Neural cell (in vitro differentiated cells): ENCODE measurements at regions not wholly inside any gene's neighbourhood (a gene's known extent, or its start where the extent isn't known, plus 50 kb on each side); places are given as distances from the start of the nearest gene placed in this dataset.

Experiments used
- H2AFZ ChIP-seq: fragments of 200-600, 300-800 bp; sonication (generic), shearing (Covaris generic); 2 replicates; pipeline ENCODE4 v1.6.0; 2014; ENCODE audit warnings: low read depth, mild to moderate bottlenecking, antibody characterized with exemption, low read length, moderate library complexity
- H3F3A ChIP-seq: fragments of 200-600 bp; shearing (Covaris generic); 2 replicates; pipeline ENCODE4 v1.6.1; 2016; ENCODE audit warnings: mild to moderate bottlenecking, moderate library complexity, mixed read lengths, antibody characterized with exemption, low read length; ENCODE audit not compliant: insufficient read depth, poor library complexity, severe bottlenecking
- H3K27ac ChIP-seq: fragments of 200-600, 300-800 bp; sonication (generic), shearing (Covaris generic); 2 replicates; pipeline ENCODE4 v1.5.1; 2014; ENCODE audit warnings: mild to moderate bottlenecking, low read length, moderate library complexity
- H3K27me3 ChIP-seq: fragments of 300-800, 200-600 bp; sonication (generic), shearing (Covaris generic); 2 replicates; pipeline ENCODE4 v1.6.0; 2014; ENCODE audit warnings: mild to moderate bottlenecking, low read depth, low read length, moderate library complexity; ENCODE audit not compliant: insufficient read depth
- H3K36me3 ChIP-seq: fragments of 300-800, 200-600 bp; sonication (generic), shearing (Covaris generic); 2 replicates; pipeline ENCODE4 v1.5.1; 2014; ENCODE audit warnings: mild to moderate bottlenecking, antibody characterized with exemption, low read length, moderate library complexity; ENCODE audit not compliant: insufficient read depth
- H3K4me2 ChIP-seq: fragments of 300-800, 200-600 bp; sonication (generic), shearing (Covaris generic); 2 replicates; pipeline ENCODE4 v1.6.0; 2014; ENCODE audit warnings: mild to moderate bottlenecking, low read length
- H3K4me3 ChIP-seq: fragments of 300-800, 200-600 bp; sonication (generic), shearing (Covaris generic); 2 replicates; pipeline ENCODE4 v1.5.1; 2014; ENCODE audit warnings: mild to moderate bottlenecking, low read length, moderate library complexity
- H3K79me2 ChIP-seq: fragments of 200-600 bp; shearing (Covaris generic); replicated peaks from 2 replicates; pipeline ENCODE4 v1.6.0; 2014; ENCODE audit warnings: mild to moderate bottlenecking, low read length, moderate library complexity; ENCODE audit not compliant: insufficient read depth
- H3K9ac ChIP-seq: fragments of 300-800, 200-600 bp; sonication (generic), shearing (Covaris generic); 2 replicates; pipeline ENCODE4 v1.6.1; 2016; ENCODE audit warnings: mild to moderate bottlenecking, low read length, mixed read lengths
- H3K9me2 ChIP-seq: fragments of 200-600 bp; shearing (Covaris generic); 2 replicates; pipeline ENCODE4 v1.6.1; 2016; ENCODE audit warnings: mild to moderate bottlenecking, low read length, mixed read lengths; ENCODE audit not compliant: insufficient read depth
- H3K9me3 ChIP-seq: fragments of 200-600, 300-800 bp; sonication (generic), shearing (Covaris generic); 2 replicates; pipeline ENCODE4 v1.6.1; 2016; ENCODE audit warnings: mild to moderate bottlenecking, mixed run types, low read length, moderate library complexity, mixed read lengths
- H4K20me1 ChIP-seq: fragments of 200-600 bp; shearing (Covaris generic); 2 replicates; pipeline ENCODE4 v1.6.1; 2016; ENCODE audit warnings: mild to moderate bottlenecking, mixed run types; ENCODE audit not compliant: insufficient read depth
- EP300 ChIP-seq: fragments of 450-650 bp; conservative IDR thresholded peaks from 2 replicates; pipeline ENCODE4 v1.6.1; 2014; ENCODE audit warnings: antibody characterized with exemption, mild to moderate bottlenecking, moderate library complexity; ENCODE audit not compliant: poor library complexity, severe bottlenecking
- EZH2 ChIP-seq: fragments of 200-600, 300-800 bp; shearing (Covaris generic), sonication (generic); IDR thresholded peaks from 2 replicates; pipeline ENCODE4 v1.6.1; 2014; ENCODE audit warnings: antibody characterized with exemption, low read length, borderline replicate concordance, mild to moderate bottlenecking; ENCODE audit not compliant: insufficient read depth, poor library complexity, severe bottlenecking
- MXI1 ChIP-seq: fragments of 450-650 bp; conservative IDR thresholded peaks from 2 replicates; pipeline ENCODE4 v1.6.1; 2014; ENCODE audit warnings: antibody characterized with exemption, mild to moderate bottlenecking; ENCODE audit not compliant: poor library complexity, severe bottlenecking
- POLR2AphosphoS5 ChIP-seq: IDR thresholded peaks from 2 replicates; pipeline ENCODE4 v1.6.1; 2012
- RAD21 ChIP-seq: fragments of 450-650 bp; conservative IDR thresholded peaks from 2 replicates; pipeline ENCODE4 v1.6.1; 2014; ENCODE audit warnings: antibody characterized with exemption, mild to moderate bottlenecking, moderate library complexity
- SMC3 ChIP-seq: fragments of 450-650 bp; conservative IDR thresholded peaks from 2 replicates; pipeline ENCODE4 v1.6.1; 2014; ENCODE audit warnings: antibody characterized with exemption, mild to moderate bottlenecking, moderate library complexity; ENCODE audit not compliant: poor library complexity
- TAF1 ChIP-seq: IDR thresholded peaks from 2 replicates; pipeline ENCODE4 v1.6.1; 2012; ENCODE audit warnings: low read depth
- TF ChIP-seq, protein P1 (sequence below): fragments of 450-650 bp; IDR thresholded peaks from 2 replicates; pipeline ENCODE4 v1.5.1; 2014; ENCODE audit warnings: antibody characterized with exemption, mild to moderate bottlenecking, moderate library complexity; ENCODE audit not compliant: poor library complexity, severe bottlenecking
- TF ChIP-seq, protein P2 (sequence below): IDR thresholded peaks from 2 replicates; pipeline ENCODE4 v1.6.1; 2012; ENCODE audit warnings: borderline replicate concordance

DNA sequence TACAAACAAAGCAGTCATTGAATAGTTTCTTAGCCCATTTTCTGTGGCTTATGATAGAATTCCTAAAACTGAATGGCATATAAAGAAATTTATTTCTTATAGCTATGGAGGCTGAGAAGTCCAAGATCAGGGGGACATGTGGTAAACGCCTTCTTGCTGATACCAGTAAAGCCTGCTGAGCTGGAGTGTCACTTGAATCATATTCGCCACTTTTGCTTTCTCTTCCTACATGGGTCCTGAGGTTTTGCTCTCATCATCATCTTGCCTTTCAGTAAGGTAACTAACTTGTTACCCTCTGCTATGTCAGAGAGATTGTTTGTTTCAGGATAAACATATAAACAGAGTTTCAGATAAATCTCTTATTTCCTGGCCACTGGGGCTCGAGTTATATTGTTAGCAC, 203.3 kb upstream of the DMRT1 start:
- Histone ChIP-seq H3K4me3 (no peak overlapping the region), H3K36me3 (no peaks in the 10 kb centered on the region), H3K27me3 (no peaks in the 10 kb centered on the region), H3K9ac (no peak overlapping the region), H3K9me2 (no peaks in the 10 kb centered on the region), H3K27ac (no peak overlapping the region), H3K4me2 (no peak overlapping the region), H4K20me1 (no peaks in the 10 kb centered on the region), H3F3A (no peaks in the 10 kb centered on the region), H2AFZ (no peak overlapping the region), H3K79me2 (no peaks in the 10 kb centered on the region), H3K9me3 (no peaks in the 10 kb centered on the region)
- TF ChIP-seq TAF1 (no peak), EP300 (no peak), SMC3 (no peak), POLR2AphosphoS5 (no peak), MXI1 (no peak), EZH2 (no peak), RAD21 (no peak)
- TF ChIP-seq, protein P1, sequence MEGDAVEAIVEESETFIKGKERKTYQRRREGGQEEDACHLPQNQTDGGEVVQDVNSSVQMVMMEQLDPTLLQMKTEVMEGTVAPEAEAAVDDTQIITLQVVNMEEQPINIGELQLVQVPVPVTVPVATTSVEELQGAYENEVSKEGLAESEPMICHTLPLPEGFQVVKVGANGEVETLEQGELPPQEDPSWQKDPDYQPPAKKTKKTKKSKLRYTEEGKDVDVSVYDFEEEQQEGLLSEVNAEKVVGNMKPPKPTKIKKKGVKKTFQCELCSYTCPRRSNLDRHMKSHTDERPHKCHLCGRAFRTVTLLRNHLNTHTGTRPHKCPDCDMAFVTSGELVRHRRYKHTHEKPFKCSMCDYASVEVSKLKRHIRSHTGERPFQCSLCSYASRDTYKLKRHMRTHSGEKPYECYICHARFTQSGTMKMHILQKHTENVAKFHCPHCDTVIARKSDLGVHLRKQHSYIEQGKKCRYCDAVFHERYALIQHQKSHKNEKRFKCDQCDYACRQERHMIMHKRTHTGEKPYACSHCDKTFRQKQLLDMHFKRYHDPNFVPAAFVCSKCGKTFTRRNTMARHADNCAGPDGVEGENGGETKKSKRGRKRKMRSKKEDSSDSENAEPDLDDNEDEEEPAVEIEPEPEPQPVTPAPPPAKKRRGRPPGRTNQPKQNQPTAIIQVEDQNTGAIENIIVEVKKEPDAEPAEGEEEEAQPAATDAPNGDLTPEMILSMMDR = no peak
- TF ChIP-seq, protein P2, sequence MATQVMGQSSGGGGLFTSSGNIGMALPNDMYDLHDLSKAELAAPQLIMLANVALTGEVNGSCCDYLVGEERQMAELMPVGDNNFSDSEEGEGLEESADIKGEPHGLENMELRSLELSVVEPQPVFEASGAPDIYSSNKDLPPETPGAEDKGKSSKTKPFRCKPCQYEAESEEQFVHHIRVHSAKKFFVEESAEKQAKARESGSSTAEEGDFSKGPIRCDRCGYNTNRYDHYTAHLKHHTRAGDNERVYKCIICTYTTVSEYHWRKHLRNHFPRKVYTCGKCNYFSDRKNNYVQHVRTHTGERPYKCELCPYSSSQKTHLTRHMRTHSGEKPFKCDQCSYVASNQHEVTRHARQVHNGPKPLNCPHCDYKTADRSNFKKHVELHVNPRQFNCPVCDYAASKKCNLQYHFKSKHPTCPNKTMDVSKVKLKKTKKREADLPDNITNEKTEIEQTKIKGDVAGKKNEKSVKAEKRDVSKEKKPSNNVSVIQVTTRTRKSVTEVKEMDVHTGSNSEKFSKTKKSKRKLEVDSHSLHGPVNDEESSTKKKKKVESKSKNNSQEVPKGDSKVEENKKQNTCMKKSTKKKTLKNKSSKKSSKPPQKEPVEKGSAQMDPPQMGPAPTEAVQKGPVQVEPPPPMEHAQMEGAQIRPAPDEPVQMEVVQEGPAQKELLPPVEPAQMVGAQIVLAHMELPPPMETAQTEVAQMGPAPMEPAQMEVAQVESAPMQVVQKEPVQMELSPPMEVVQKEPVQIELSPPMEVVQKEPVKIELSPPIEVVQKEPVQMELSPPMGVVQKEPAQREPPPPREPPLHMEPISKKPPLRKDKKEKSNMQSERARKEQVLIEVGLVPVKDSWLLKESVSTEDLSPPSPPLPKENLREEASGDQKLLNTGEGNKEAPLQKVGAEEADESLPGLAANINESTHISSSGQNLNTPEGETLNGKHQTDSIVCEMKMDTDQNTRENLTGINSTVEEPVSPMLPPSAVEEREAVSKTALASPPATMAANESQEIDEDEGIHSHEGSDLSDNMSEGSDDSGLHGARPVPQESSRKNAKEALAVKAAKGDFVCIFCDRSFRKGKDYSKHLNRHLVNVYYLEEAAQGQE = no peak

DNA sequence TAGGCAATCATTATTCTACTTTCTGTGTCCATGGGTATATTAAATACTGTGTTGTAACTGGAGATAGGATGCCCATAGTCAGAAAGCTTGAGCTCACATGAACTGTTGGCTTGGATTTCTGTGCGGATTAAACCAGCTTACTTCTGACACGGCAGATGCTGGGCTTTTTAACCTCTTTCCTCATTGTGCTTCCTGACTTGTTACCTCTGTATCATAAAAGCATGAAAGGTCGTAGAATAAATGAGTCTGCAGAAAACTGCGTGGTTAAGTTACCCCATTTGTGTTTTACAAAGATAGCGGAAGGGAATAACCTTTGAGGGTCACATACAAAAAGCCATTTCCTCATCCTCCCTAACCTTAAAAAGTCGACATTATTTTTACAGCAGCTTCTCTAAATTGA, 199.5 kb upstream of the DMRT1 start:
- no peak overlapping the region for H3K9ac ChIP-seq

More for the DNA sequence above, 199.5 kb upstream of the DMRT1 start:
- H3K9me2 ChIP-seq = no peaks in the 10 kb centered on the region
- no peak overlapping the region for H3K4me3 ChIP-seq
- no peaks in the 10 kb centered on the region for H3K36me3 ChIP-seq
- no peaks in the 10 kb centered on the region for H3K79me2 ChIP-seq
- no peaks in the 10 kb centered on the region for H3K27me3 ChIP-seq
- no peak overlapping the region for H3K27ac ChIP-seq
- H3F3A ChIP-seq = no peaks in the 10 kb centered on the region
- H4K20me1 ChIP-seq = no peaks in the 10 kb centered on the region
- TF ChIP-seq RAD21 = no peak
- TF ChIP-seq, protein P2 = no peak
- TF ChIP-seq POLR2AphosphoS5 = no peak
- no peak for TF ChIP-seq SMC3
- TF ChIP-seq TAF1 = no peak
- TF ChIP-seq, protein P1 = no peak
- no peak for TF ChIP-seq EZH2
- TF ChIP-seq EP300 = no peak
- no peak for TF ChIP-seq MXI1
- no peak overlapping the region for H2AFZ ChIP-seq
- H3K4me2 ChIP-seq = no peak overlapping the region
- H3K9me3 ChIP-seq = no peaks in the 10 kb centered on the region
